GM12891 (cell line): ENCODE measurements at regions not wholly inside any gene's neighbourhood (a gene's known extent, or its start where the extent isn't known, plus 50 kb on each side); places are given as distances from the start of the nearest gene placed in this dataset.

Experiments used
- PAX5 ChIP-seq: IDR thresholded peaks from 2 replicates; pipeline ENCODE4 v1.6.1; 2011; ENCODE audit warnings: low read length, moderate library complexity, mild to moderate bottlenecking; ENCODE audit not compliant: insufficient read depth, severe bottlenecking
- POLR2A ChIP-seq: IDR thresholded peaks from 2 replicates; pipeline ENCODE4 v1.6.1; 2011; ENCODE audit warnings: low read depth, low read length, control low read depth
- POLR2AphosphoS5 ChIP-seq: IDR thresholded peaks from 2 replicates; pipeline ENCODE4 v1.6.1; 2011; ENCODE audit warnings: low read depth, low read length, control low read depth
- POU2F2 ChIP-seq: IDR thresholded peaks from 2 replicates; pipeline ENCODE4 v1.6.1; 2011; ENCODE audit warnings: low read depth, mild to moderate bottlenecking, control low read depth, low read length, moderate library complexity
- SPI1 ChIP-seq: IDR thresholded peaks from 2 replicates; pipeline ENCODE4 v1.6.1; 2011; ENCODE audit warnings: low read depth, low read length, control low read depth
- TAF1 ChIP-seq: IDR thresholded peaks from 2 replicates; pipeline ENCODE4 v1.6.1; 2011; ENCODE audit warnings: low read depth, low read length, control low read depth

DNA sequence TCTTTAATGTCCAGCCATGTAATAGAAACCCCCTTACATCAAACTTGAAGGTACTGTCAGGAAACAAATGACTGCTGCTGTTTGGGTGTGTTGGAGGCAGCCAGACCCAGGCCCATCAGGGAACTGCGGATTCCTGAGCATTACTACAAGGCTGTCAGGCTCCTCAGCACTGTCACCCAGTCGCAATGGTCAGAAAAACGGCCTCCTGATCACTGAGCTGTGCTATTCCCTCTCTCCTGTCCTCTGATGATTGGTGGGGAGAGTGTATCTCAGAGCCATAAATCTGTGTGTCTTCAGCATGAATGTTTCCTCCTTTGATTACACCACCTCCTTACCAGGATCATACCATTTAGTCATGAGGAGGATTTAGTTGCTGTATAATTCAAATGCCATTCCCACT lies 135.2 kb upstream of the GADL1 start:
- no peak for TF ChIP-seq POLR2A
- TF ChIP-seq SPI1: no peak
- no peak for TF ChIP-seq PAX5
- TF ChIP-seq POLR2AphosphoS5: no peak
- TF ChIP-seq TAF1: no peak
- TF ChIP-seq POU2F2: no peak
